ENCODE measurements at regions not wholly inside any gene's neighbourhood (a gene's known extent, or its start where the extent isn't known, plus 50 kb on each side); places are given as distances from the start of the nearest gene placed in this dataset.

DNA sequence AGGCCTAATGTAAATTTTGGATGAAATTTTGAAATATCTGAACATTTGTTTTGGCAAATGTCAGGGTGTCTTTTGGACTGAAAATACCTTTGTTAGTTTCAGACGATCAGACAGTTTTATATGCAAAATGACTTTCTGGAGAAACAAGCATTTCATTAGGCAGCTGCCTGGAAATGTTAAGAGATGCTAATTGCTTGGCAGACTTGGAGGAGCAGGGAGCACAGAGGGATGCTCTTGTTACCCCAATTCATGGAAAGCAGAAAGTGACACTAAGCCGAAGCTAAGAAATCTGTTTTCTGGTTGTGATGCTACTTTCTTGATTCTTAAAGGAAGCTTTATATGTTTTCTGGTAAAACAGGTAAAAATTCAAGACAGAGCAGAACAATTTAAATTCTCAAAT is 204.3 kb upstream of the GBE1 start:
- Histone ChIP-seq H3K36me3 (no peaks in the 10 kb centered on the region), H3K9me3 (no peaks in the 10 kb centered on the region), H3K4me3 (no peak overlapping the region), H3K27me3 (ENCODE audit: low read depth) (no peaks in the 10 kb centered on the region), H3K27ac (no peak overlapping the region), H3K4me1 (no peaks in the 10 kb centered on the region)
- no peak for ATAC-seq
- no peak for DNase-seq
- intact Hi-C loops (cut with DNase I) = no loop called here
- TF ChIP-seq, protein P1, sequence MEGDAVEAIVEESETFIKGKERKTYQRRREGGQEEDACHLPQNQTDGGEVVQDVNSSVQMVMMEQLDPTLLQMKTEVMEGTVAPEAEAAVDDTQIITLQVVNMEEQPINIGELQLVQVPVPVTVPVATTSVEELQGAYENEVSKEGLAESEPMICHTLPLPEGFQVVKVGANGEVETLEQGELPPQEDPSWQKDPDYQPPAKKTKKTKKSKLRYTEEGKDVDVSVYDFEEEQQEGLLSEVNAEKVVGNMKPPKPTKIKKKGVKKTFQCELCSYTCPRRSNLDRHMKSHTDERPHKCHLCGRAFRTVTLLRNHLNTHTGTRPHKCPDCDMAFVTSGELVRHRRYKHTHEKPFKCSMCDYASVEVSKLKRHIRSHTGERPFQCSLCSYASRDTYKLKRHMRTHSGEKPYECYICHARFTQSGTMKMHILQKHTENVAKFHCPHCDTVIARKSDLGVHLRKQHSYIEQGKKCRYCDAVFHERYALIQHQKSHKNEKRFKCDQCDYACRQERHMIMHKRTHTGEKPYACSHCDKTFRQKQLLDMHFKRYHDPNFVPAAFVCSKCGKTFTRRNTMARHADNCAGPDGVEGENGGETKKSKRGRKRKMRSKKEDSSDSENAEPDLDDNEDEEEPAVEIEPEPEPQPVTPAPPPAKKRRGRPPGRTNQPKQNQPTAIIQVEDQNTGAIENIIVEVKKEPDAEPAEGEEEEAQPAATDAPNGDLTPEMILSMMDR (IDR thresholded peaks at IDR 0.05) = no peak

DNA sequence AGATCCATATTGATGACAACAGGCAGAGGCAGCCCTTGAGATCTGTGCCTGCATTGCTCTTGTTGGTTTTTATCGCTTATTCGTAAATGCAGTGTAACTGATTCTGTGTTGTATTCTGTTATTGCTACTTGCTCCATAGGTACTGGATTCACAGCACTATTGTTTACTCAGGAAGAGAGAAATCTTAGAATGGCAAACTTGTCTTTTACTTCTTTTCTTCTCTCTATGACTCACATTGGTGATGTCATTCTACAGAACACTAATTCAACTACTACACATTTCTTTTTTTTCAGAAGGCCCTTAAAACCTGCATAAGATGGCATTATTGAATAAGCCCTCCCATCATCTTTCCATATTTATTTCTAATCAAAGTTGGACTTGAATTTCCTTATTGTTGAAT is 201.0 kb upstream of the GBE1 start:
- ATAC-seq (no peak), DNase-seq (no peak)
- no peaks in the 10 kb centered on the region for H3K4me1 ChIP-seq
- TF ChIP-seq, protein P1 (IDR thresholded peaks at IDR 0.05) = no peak
- H3K36me3 ChIP-seq = no peaks in the 10 kb centered on the region
- intact Hi-C loops (cut with DNase I) = no loop called here
- no peak overlapping the region for H3K4me3 ChIP-seq
- H3K27ac ChIP-seq = no peak overlapping the region
- H3K27me3 ChIP-seq (ENCODE audit: low read depth) = no peaks in the 10 kb centered on the region
- no peaks in the 10 kb centered on the region for H3K9me3 ChIP-seq

DNA sequence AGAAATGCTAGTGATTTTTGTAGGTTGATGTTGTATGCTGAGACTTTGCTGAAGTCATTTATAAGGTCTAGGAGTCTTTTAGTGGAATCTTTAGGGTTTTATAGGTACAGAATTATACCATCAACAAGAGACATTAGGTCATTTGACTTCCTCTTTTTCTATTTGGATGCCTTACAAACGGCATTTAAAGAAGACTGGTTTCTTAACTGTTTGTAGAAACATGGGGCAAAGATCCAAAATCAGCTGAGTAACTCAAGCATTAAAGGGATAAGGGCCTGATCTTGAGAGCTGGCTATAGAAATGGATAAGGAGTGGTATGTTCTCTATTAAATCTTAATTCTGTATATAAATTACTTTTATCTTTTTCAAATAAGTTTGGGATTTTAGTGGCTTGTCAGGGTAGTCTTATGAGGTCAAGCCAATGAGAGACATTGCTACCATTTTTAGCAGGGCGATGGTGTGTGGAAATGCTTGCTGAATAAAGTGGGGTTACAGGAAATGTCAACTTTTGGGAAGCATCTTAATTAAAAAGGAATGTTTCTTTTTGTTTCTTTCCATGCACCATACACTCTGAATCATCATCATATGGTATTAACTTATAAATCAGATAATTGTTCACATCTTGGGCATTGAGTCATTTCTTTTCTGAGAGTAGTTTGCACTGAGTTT is 197.7 kb upstream of the GBE1 start:
- DNase-seq = no peak
- no peaks in the 10 kb centered on the region for H3K4me1 ChIP-seq
- TF ChIP-seq, protein P1 (IDR thresholded peaks at IDR 0.05) = no peak
- H3K27me3 ChIP-seq (ENCODE audit: low read depth) = no peaks in the 10 kb centered on the region
- ATAC-seq = no peak
- no peak overlapping the region for H3K4me3 ChIP-seq
- intact Hi-C loops (cut with DNase I) = no loop called here
- no peaks in the 10 kb centered on the region for H3K36me3 ChIP-seq
- no peaks in the 10 kb centered on the region for H3K9me3 ChIP-seq
- H3K27ac ChIP-seq = no peak overlapping the region

DNA sequence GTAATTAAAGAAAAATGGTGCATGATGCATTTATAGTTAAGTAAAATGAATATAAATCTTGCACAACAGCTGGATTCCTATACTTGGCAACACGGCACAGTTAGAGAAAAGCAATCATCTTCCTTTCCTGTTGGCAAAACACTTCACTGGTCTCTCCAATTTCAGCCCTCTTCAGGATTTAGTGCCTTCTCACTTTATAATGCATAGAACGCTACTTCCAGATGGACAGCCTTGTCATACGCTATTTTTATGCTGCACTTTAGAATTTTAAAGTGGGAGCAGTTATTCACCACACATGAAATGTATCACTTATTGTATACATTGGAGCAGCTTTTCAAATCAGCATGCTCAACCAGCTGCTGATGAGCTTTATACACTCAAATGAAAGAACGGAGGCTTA is 194.4 kb upstream of the GBE1 start:
- H3K4me3 ChIP-seq = no peak overlapping the region
- no peaks in the 10 kb centered on the region for H3K27me3 ChIP-seq (ENCODE audit: low read depth)
- TF ChIP-seq, protein P1 (IDR thresholded peaks at IDR 0.05) = no peak
- no peaks in the 10 kb centered on the region for H3K9me3 ChIP-seq
- no peaks in the 10 kb centered on the region for H3K36me3 ChIP-seq
- ATAC-seq (no peak), DNase-seq (no peak)
- intact Hi-C loops (cut with DNase I) = no loop called here
- no peaks in the 10 kb centered on the region for H3K4me1 ChIP-seq
- H3K27ac ChIP-seq = no peak overlapping the region

DNA sequence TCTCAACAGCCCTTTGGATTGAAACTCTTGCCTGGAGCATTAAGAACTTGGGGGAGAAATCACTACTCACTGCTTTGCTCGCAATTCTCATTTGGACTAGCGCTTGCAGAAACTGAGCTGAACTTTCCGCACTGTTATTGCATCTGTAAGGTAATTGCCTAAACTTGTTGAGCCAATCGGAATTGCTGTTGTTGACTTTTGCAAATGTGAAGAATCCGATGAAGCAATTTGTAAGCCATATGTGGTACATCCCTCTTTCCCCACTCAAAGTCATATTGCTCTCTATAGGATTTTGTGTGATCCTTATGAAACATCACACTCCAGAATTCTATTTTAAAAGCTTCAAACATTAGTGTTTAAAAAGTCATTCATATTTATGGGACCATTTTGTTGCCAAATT is 191.7 kb upstream of the GBE1 start:
- TF ChIP-seq, protein P1 (IDR thresholded peaks at IDR 0.05) = no peak
- intact Hi-C loops (cut with DNase I) = no loop called here

More for the DNA sequence above, 191.7 kb upstream of the GBE1 start:
- no peaks in the 10 kb centered on the region for H3K9me3 ChIP-seq
- no peaks in the 10 kb centered on the region for H3K36me3 ChIP-seq
- no peak for DNase-seq
- no peak overlapping the region for H3K4me3 ChIP-seq
- H3K4me1 ChIP-seq = no peaks in the 10 kb centered on the region
- no peak for ATAC-seq
- H3K27me3 ChIP-seq (ENCODE audit: low read depth) = no peaks in the 10 kb centered on the region
- H3K27ac ChIP-seq = no peak overlapping the region
